ENCODE measurements at regions not wholly inside any gene's neighbourhood (a gene's known extent, or its start where the extent isn't known, plus 50 kb on each side); places are given as distances from the start of the nearest gene placed in this dataset.
A peak's percentile ranks its signal among the peaks of the same experiment; 100 is the strongest.

DNA sequence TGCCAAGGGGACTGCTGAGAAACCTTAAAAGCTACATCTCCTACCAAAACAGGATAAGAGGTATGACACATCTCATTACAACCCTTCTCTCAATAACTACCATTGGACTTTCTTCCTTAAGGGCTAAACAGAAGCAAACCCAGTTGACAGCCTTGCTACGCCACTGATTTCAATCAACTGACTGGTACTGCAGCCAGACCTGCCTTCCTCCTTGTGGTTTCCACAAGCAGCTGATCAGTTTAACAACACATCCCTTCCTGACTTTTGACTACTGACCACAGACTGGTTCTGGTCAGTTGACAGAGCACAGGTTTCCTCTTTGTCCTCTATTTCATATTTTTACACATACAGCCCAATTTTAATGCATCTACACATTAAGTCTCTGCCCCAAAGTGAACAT lies 108.8 kb downstream of the ADAMTS1 start:
- DNase-seq: peak in 3 of 4 experiments; percentile 5 to 16 (median 7)

- DNase-seq: peak in 3 of 4 experiments; percentile 11 to 43 (median 34)
Observed at GRCh38 chr21:26732432-26733221, 112.6 kb downstream of the ADAMTS1 start.

DNA sequence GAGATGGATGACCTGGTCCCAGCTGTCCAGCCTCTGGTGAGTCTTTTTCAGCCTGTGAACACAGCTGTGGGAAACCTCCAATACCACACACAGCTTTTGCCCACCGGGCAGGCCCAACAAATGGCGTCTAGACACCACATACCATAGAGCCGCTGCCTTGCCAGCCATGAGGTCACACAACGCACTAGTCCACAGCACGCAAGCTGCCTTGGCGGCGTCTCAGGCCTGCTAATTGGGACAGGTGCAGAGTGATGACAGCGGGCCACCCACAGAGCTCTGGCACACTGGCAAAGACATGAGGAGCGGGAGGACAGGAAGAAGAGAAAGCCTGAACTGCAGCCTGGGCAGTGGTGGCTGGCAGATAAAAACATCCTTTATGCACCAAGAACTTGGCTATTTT lies 125.5 kb downstream of the ADAMTS1 start:
- no peak for DNase-seq

- DNase-seq: peak in 3 of 4 experiments; percentile 4 to 51 (median 22)
Observed at GRCh38 chr21:26717146-26717739, 128.0 kb downstream of the ADAMTS1 start.

DNA sequence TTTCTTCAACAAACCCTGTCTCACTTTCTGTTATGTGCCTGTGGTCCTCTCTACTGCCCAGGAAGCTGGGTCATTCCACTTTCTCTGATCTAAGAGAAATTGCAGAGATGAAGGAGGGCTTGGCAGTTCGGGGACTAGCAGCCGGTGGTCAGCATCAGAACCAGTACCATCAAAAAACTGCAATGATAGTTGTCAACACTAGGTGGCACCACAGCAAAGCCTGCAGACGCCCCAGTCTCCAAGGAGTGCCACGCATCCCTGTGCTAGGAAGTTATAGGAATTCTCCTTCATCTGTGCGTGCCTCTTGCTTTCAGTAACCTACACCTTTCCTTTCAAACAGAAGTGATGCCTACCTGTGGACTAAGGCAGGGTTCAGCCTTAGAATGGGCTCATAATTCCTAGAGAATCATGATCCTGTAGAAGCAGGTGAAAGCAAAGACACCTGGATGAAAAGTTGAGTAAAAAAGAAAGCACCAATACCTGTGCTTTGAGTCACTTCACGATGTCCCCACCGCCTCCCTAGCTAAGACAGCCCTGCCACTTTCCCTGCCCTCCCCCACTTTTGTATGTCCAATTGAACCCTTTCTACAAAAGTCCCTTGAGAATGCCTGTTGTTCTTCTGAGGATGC lies 129.2 kb downstream of the ADAMTS1 start:
- DNase-seq: peak; percentile 54 to 68 (median 63)

DNA sequence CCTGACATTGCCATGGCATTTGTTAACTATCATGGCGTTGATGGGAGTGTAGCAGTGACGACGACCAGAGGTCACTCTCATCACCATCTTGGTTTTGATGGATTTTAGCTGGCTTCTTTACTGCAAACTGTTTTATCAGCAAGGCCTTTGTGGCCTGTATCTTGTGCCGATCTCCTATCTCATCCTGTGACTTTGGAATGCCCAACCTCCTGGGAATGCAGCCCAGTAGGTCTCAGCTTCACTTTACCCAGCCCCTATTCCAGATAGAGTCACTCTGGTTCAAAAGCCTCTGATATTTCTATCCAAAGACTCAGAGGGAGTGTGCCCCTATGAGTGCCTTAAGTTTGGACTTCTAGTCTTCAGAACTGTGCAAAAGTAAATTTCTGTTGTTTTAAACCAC lies 130.1 kb downstream of the ADAMTS1 start:
- DNase-seq: no peak

- no peak for DNase-seq
Observed at GRCh38 chr21:26710155-26710554, 135.1 kb downstream of the ADAMTS1 start.

- DNase-seq: no peak
Observed at GRCh38 chr21:26709090-26709489, 136.0 kb upstream of the CYYR1 start.

- no peak for DNase-seq
Observed at GRCh38 chr21:26708223-26708800, 135.2 kb upstream of the CYYR1 start.

- no peak for DNase-seq
Observed at GRCh38 chr21:26707246-26707645, 134.2 kb upstream of the CYYR1 start.

- DNase-seq: no peak
Observed at GRCh38 chr21:26698416-26698815, 125.3 kb upstream of the CYYR1 start.

- no peak for DNase-seq
Observed at GRCh38 chr21:26691416-26691815, 118.3 kb upstream of the CYYR1 start.

DNA sequence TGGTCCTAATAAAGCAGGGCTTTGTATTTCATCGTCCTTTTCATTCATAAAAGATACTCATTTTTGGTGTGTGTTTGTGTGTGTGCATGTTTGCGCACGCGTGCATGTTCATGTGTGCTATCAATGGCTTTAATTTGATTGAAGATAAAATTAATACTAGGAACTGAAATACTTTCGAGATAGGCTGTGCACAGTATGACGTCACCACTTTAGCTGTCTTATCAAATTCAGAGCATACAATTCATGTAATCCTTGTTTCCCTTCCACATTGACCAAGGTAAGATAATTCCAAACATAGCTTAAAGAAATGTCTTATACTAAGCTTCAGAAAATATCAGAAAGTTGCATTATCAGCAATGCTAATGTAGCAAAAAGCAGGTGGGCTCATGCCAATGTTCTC lies 113.6 kb upstream of the CYYR1 start:
- DNase-seq: no peak

- DNase-seq: peak; percentile 2 to 35 (median 18)
Observed at GRCh38 chr21:26686278-26686677, 113.2 kb upstream of the CYYR1 start.

DNA sequence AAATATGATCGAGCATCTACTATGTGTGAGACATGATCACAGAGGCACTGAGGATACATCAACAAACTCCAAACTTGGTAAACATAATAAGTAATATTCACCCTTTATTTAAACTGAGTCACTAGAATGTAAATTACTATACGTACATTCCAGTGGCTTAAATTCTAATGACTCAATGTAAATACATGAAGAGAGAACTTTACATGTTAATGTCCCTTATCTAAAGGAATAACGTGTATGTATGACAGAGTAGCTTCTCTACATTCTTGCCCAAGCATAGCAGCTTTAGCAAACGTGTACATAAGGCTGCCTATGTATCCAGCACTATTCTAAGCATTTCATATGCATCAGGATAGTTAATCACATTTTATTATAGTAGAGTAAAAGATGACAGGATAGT lies 111.8 kb upstream of the CYYR1 start:
- DNase-seq: no peak

DNA sequence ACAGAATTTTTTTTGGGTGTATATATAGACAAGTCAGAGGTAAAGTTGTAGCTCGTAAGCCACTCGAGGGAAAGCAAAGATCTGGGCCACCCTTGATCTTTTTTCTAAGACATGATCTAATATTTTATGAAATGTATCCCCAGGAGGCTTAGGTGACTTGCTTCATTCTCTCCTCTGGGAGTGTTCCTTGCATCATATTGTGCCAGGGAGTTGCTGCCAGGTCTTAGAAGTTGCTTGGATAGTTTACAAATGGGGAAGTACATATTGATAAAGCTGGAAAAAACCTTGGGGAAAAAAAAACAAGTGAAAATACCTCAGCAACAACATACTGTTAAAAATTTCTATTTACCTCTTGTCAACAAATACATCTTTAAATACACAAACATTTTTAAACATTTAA lies 110.9 kb upstream of the CYYR1 start:
- DNase-seq: no peak

GRCh38 chr21:26679284-26679683 lies 106.2 kb upstream of the CYYR1 start:
- no peak for DNase-seq

- no peak for DNase-seq
Observed at GRCh38 chr21:26674323-26674722, 101.2 kb upstream of the CYYR1 start.

DNA sequence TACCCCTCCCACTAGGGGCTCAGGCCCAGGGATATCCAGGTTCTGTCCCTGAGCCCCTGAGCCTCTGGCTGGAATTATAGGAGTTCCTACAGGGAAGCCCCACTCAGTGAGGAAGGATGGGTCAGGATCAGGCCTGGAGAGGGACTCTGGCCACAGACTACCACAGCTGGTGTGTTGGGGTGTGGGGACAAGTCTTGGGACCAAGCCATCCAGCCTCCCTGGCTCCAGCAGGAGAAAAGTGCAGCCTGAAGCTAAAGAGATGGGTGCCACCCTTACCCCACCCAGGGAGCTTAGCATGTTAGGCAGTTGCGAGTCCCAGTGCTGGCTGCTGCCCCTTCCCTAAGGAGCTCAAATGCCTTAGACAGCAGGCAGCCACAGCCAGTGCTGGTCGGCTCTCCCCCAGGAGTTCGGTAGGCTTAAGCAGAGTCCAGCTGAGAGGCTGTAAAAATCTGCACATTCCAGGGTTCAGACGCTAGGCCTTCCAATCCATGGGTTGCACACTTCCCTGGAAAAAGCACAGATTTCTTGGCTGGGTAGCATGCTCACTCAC lies 96.2 kb upstream of the CYYR1 start:
- DNase-seq: no peak

- no peak for DNase-seq
Observed at GRCh38 chr21:26659757-26660156, 86.7 kb upstream of the CYYR1 start.

DNA sequence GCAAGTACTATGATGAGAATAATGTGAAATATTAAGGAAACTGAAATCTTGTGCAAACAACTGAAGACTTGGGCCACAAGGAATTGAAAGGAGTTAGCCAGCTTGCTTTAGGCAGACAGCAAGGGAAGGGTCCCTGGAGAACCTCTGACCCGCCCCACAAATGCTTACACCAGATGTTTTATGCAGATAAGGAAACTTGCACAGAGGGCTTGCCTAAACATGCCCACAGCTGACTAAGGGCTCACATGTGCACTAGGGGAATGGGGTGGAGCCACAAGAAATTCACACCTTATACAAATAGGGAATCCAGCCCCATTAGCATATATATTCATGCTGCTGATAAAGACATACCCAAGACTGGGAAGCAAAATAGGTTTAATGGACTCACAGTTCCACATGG lies 86.1 kb upstream of the CYYR1 start:
- DNase-seq: no peak

DNA sequence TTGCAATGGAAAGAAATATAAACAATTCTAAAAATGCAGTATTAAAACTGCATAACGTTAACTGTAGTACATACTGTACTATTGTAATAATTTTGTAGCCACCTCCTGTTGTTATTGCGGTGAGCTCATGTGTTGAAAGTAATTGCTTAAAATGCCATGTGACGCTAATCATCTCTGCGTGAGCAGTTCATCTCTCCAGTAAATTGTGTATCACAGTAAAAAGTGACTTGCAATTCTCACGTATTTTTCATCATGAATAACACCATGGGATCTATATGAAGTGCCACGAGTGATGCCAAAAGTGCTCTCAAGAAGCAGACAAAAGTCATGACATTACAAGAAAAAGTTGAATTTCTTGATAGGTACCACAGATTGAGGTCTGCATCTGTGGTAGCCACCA lies 82.4 kb upstream of the CYYR1 start:
- DNase-seq: no peak

DNA sequence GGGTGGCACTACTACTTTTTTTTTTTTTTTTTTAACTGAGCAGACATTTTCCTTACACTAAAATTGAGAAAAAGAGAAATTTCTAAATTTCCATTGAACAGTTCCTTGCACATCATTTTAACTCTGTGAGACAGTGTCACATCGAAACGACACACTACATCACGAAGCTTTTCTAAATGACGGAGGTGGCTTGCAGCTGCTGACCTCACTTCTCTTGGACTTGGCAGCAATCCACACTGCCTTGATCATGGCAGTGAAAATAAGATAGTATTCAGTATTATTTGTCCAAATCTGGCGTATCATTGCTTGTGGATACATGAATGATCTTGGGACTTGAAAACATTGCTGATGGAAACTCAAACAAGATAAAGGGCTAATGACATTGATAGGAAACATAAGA lies 80.3 kb upstream of the CYYR1 start:
- no peak for DNase-seq
